ENCODE measurements at regions not wholly inside any gene's neighbourhood (a gene's known extent, or its start where the extent isn't known, plus 50 kb on each side); places are given as distances from the start of the nearest gene placed in this dataset.

DNA sequence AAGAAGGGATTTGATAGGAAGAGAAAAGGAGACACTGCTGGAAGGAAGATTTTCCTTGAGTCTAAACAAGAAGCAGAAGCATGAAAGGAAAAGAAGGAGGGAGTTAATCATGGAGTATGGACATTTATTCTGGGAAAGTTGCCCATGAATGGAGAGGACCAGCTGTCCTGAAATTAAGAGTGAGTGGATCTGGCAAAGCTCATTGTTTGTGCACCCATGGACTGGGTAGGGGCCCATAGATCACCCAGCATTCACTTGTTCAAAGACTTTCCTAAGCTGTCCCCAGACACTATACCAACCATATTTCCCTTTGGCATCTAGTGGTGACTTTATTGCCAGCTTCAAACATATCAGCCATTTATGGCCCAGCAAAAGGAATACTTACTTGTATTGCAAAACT is 422.7 kb downstream of the FBXO15 start:
- TF ChIP-seq, protein P1, sequence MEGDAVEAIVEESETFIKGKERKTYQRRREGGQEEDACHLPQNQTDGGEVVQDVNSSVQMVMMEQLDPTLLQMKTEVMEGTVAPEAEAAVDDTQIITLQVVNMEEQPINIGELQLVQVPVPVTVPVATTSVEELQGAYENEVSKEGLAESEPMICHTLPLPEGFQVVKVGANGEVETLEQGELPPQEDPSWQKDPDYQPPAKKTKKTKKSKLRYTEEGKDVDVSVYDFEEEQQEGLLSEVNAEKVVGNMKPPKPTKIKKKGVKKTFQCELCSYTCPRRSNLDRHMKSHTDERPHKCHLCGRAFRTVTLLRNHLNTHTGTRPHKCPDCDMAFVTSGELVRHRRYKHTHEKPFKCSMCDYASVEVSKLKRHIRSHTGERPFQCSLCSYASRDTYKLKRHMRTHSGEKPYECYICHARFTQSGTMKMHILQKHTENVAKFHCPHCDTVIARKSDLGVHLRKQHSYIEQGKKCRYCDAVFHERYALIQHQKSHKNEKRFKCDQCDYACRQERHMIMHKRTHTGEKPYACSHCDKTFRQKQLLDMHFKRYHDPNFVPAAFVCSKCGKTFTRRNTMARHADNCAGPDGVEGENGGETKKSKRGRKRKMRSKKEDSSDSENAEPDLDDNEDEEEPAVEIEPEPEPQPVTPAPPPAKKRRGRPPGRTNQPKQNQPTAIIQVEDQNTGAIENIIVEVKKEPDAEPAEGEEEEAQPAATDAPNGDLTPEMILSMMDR (IDR thresholded peaks at IDR 0.05; ENCODE audit: unreplicated experiment), result no peak
- peaks cover 2% of the 10 kb centered on the region for H3K4me1 Mint-ChIP-seq (ENCODE audit: low read depth)
- H3K27me3 Mint-ChIP-seq, result no peaks in the 10 kb centered on the region
- H3K36me3 Mint-ChIP-seq (ENCODE audit: insufficient read depth), result no peaks in the 10 kb centered on the region
- no peak overlapping the region for H3K4me3 Mint-ChIP-seq (ENCODE audit: low read depth)
- no peak for DNase-seq (ENCODE audit: low spot score, unreplicated experiment)
- peaks cover 1% of the 10 kb centered on the region for H3K9me3 Mint-ChIP-seq (ENCODE audit: low read depth)
- H3K27ac Mint-ChIP-seq, result no peak overlapping the region

DNA sequence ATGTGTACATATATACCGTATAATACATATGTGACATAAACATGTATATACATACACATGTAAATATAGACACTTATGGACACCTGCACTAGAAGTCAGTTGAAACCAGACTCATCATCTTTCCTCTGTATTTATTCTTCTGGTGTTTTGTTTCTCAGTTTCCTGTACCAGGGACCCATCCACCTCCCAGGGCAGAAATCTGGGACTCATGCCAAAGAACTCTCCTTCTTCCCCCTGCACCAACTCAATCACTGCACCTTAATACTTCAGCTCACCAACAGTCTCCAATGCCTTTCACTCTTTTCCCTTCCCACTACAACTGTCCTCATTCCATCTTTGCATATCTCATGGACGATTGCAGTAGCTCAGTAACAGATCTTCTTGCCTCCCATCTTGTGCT is 428.0 kb downstream of the FBXO15 start:
- TF ChIP-seq, protein P1 (IDR thresholded peaks at IDR 0.05; ENCODE audit: unreplicated experiment), result no peak
- Mint-ChIP-seq H3K4me3 (ENCODE audit: low read depth) (no peak overlapping the region), H3K27ac (no peak overlapping the region), H3K36me3 (ENCODE audit: insufficient read depth) (no peaks in the 10 kb centered on the region), H3K4me1 (ENCODE audit: low read depth) (peaks cover 10% of the 10 kb centered on the region), H3K27me3 (peaks cover 5% of the 10 kb centered on the region), H3K9me3 (ENCODE audit: low read depth) (peaks cover 9% of the 10 kb centered on the region)
- no peak for DNase-seq (ENCODE audit: low spot score, unreplicated experiment)

DNA sequence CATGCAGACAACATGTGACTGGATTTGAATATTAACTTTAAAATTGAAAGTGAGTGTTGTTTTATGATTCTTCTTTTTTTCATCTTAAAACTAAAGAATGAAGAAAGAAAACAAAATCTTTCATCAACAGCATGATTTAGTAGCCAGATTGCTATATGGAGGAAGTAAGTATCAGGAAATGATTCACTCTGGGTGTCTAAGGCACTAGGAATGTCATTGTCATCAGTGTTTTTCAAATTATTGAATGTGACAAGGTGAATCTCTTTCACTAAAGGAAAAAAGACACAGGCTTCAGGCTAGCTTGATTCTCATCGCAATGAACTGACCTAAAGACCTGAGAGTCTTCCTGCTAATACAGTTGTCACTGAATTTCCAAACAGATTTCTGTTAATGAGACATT is 430.1 kb downstream of the FBXO15 start:
- H3K4me3 Mint-ChIP-seq (ENCODE audit: low read depth), result no peak overlapping the region
- DNase-seq (ENCODE audit: low spot score, unreplicated experiment), result no peak
- no peak overlapping the region for H3K27ac Mint-ChIP-seq
- TF ChIP-seq, protein P1 (IDR thresholded peaks at IDR 0.05; ENCODE audit: unreplicated experiment), result no peak
- peaks cover 13% of the 10 kb centered on the region for H3K4me1 Mint-ChIP-seq (ENCODE audit: low read depth)
- H3K27me3 Mint-ChIP-seq, result peaks cover 6% of the 10 kb centered on the region
- no peaks in the 10 kb centered on the region for H3K36me3 Mint-ChIP-seq (ENCODE audit: insufficient read depth)
- H3K9me3 Mint-ChIP-seq (ENCODE audit: low read depth), result peaks cover 9% of the 10 kb centered on the region

DNA sequence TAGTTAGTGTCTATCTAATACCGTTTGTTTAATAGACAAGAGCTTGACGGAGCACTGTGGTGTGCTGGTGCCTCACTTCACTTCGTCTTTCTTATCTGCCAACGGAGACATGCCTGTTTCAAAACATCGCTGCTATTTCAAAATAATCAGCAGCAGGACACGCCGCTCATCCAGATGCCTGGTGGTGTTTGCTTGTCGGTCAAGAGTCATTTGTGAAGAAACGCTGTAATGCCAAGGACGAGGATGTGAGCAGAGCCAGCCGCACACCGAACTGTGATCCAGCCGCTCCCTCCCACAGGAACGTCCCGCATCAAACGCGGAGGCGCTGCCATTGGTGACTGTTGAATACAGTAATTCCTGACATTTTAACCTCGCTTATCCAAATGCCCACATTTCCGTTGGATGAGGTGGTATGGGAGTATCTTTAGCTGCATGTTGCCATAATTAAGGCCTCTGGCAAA is 432.4 kb downstream of the FBXO15 start:
- Mint-ChIP-seq H3K27me3 (peaks cover 7% of the 10 kb centered on the region), H3K9me3 (ENCODE audit: low read depth) (peaks cover 9% of the 10 kb centered on the region), H3K36me3 (ENCODE audit: insufficient read depth) (no peaks in the 10 kb centered on the region), H3K4me3 (ENCODE audit: low read depth) (no peak overlapping the region), H3K4me1 (ENCODE audit: low read depth) (peaks cover 11% of the 10 kb centered on the region), H3K27ac (no peak overlapping the region)
- no peak for DNase-seq (ENCODE audit: low spot score, unreplicated experiment)
- TF ChIP-seq, protein P1 (IDR thresholded peaks at IDR 0.05; ENCODE audit: unreplicated experiment), result no peak

DNA sequence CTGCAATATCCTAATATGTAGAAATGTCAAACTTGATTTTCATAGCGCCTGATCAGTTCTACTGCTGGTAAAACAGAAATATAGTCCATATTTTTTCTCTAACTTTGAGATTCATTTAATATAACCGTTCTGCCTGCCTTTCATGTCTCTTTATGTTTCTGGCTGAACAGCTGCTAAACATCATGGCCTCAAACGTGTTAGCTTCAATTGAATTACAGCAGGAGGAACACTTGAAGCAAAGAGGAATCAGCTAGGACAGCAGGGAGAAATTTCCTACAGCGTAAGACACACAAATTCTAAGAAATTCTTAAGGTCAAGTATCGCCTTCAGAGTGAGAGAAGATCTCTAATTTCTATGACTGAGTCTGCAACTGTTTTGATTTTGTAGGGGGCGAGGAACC is 433.2 kb downstream of the FBXO15 start:
- no peaks in the 10 kb centered on the region for H3K36me3 Mint-ChIP-seq (ENCODE audit: insufficient read depth)
- TF ChIP-seq, protein P1 (IDR thresholded peaks at IDR 0.05; ENCODE audit: unreplicated experiment), result no peak

More for the DNA sequence above, 433.2 kb downstream of the FBXO15 start:
- Mint-ChIP-seq H3K4me3 (ENCODE audit: low read depth) (no peak overlapping the region), H3K9me3 (ENCODE audit: low read depth) (peaks cover 9% of the 10 kb centered on the region), H3K4me1 (ENCODE audit: low read depth) (peaks cover 11% of the 10 kb centered on the region), H3K27ac (no peak overlapping the region), H3K27me3 (peaks cover 7% of the 10 kb centered on the region)
- DNase-seq (ENCODE audit: low spot score, unreplicated experiment), result no peak

Measured in progenitor cell of endocrine pancreas (in vitro differentiated cells).